GM19035 (cell line): ENCODE measurements at regions not wholly inside any gene's neighbourhood (a gene's known extent, or its start where the extent isn't known, plus 50 kb on each side); places are given as distances from the start of the nearest gene placed in this dataset.
"Not testable (repeated sequence)": the region's sequence is repeated elsewhere in the genome, so short reads cannot be mapped to it uniquely, and the experiment has no call there.

ENCODE experiments used
- ATAC-seq: cut with Tn5 transposase; IDR thresholded peaks from one replicate; pipeline ENCODE4 v1.9.1; 2021; ENCODE audit not compliant: unreplicated experiment

GRCh38 chr3:86562090-86562489 is 428.9 kb downstream of the VGLL3 start:
- ATAC-seq: no peak

DNA sequence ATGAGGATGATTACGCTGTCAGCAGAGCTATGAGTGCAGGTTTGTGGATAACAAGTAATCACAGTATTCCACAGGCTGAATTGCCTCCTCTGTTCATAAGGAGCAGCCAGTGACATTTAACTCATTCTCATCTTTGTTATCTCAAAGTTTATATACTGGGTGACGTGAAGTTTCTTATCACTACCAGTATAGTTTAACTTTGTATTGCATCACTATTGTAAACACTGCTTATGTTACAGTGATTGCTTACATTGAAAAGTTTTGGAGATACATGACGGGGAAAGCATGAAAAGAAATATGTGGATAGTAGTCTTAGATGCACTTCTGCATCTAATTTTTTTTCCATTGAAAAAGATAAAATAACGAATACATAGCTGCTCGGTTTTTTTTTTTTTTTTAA is 429.7 kb downstream of the VGLL3 start:
- no peak for ATAC-seq

DNA sequence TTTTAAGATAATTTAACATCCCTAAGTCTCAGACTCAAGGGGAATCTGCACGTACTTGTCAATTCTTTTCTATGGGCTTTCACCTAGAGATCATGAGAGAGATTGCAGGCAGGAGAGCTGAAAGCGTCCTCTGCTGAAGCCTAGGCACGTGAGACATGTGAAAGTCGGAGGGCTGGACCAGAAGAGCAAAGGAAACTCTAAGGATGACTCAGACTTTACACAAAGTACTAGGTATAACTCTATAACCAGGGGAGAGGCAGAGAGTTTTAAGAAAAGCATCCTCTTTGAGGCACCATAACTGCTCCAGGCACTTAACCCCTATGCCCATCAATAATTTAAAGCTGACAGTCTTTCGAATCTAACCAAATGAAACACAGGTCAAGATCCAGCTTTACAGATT is 436.6 kb downstream of the VGLL3 start:
- no peak for ATAC-seq

- no peak for ATAC-seq
These were observed 443.3 kb downstream of the VGLL3 start for GRCh38 chr3:86547692-86548091.

DNA sequence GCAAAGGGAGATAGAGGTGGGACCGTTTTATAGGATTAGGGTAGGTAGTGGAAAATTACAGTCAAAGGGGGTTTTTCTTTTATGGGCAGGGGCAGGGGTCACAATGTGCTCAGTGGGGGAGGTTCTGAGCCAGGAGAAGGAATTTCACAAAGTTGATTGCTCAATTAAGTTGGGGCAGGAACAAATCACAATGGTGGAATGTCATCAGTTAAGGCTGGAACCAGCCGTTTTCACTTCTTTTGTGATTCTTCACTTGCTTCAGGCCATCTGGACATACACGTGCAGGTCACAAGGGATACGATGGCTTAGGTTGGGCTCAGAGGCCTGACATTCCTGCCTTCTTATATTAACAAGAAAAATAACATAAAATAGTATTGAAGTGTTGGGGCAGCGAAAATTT is 453.8 kb downstream of the VGLL3 start:
- ATAC-seq: no peak

DNA sequence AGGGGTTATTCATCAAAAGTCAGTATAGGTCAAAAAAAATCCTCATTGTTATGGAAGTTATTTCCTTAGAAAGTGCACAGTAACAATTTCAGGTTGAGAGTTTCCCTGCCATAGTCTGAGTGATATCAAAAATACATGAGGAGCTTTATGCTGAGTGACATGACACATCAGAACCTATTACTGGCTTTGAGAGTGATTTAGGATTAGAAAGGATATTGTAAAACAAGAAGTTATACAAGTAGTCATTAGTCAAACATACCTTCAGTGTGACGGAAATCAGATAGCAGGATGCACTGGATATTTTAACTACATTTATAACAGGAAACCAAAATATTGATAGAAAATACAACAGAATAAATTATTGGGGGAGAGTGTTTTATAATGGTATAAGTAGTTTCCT is 471.1 kb downstream of the VGLL3 start:
- no peak for ATAC-seq

GRCh38 chr3:86481636-86482035 is 509.3 kb downstream of the VGLL3 start:
- ATAC-seq: no peak

DNA sequence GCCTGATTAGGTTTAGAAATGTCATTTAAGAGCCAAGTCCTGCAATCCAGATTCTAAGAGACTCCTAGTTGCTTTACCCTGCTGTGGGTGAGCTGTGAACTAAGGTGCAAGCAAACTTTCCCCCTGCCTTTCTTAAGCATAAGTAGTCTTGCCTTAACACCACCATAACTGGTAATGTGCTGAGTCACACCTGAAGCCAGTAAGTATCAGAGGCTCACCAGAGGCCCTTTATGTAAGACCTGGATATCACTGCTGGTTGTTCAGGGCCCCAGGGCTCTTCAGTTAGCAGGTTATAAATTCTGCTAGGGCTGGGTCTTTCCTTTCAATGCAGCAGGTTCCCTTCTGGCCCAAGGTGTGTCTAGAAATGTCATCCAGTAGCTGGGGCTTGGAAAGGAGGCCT is 509.9 kb downstream of the VGLL3 start:
- no peak for ATAC-seq

- ATAC-seq: no peak
These were observed 526.8 kb downstream of the VGLL3 start for GRCh38 chr3:86464180-86464579.

DNA sequence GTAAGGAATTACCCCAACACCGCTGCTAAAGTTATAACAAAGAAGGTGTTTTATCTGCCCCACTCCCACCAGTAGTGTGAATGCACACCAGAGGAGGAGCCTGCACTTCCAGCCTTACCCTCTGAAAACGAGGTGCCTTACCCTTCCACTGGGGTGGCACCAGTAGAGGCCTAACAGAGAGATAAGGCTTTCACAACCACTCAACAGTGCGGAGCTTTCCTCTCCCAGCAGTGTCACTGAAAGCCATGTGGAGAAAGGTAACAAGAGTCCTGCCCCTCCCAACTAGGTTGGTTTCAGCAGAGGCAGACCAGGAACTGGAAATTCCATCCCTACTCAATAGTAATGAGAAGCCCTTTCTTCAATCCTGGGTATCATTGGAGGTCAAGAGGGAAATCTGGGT is 539.2 kb downstream of the VGLL3 start:
- no peak for ATAC-seq

DNA sequence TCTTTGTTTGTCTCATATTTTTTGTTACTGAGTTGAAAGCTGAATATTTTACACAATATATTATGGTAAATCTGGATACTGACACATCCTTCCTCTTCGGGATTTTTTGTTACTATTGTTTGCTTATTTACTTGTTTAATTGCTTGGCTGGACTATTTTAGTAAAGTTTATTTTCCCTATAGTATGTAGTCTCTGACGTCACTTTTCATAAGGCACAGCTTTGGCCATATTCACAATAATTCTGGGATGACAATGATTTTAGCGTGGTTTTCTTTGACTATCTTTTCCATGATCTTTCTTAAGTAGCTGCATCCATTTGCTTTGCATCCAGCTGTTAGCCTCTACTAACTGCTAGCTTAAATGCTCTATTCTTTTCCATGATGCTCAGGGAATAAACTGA is 552.4 kb downstream of the VGLL3 start:
- no peak for ATAC-seq

DNA sequence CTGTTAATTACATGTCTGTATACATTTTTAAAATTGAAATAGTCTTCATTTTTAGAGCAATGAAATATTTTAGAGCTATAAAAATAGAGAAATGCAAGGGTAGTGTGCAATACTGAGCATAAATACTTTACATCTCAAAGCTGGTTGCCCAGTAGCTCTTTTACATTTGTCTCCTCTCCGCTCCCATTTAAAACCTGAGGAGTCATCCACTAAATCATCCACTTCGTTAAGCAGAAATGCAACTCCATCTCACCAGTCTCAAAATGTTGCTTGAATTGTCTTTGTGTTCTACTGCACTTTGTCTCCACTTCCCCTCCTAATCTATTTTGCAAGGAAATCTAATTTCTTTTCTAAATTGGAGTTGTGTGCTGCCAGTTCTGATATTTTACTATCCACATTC is 563.6 kb downstream of the VGLL3 start:
- no peak for ATAC-seq

DNA sequence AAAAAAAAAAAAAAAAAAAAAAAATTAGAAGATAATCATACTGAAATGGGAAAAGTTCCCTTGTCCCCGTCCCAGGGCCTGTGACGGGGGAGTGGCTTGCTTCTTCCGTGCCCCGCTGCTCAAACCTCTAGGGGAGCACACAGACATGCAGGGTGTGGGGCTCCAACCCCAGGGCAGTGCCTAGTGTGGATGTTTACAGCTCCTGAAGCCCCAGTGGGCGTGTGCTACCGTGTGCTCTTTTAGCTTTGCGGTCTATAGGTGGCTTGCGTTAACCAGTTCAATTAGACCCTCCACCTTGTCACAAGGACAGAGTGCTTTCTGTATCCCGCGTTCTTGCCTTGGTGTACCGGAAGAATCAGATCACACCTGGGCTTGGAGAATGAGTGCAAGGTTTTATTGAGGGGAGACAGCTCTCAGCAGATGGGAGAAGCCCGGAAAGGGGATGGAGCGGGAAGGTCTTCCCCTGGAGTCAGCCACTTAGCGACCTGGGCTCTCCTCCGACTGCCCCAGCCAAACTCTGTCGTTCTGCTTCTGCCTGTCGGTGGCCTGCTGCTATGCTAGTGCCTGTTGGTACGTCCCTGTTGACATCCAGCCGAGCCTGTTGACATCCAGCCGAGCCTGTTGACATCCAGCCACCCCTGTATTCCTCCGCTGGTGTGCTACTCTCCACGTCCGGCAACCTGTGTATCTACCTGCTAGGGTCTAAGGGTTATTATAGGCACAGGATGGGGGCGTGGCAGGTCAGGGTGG is 569.8 kb downstream of the VGLL3 start:
- ATAC-seq: no peak

DNA sequence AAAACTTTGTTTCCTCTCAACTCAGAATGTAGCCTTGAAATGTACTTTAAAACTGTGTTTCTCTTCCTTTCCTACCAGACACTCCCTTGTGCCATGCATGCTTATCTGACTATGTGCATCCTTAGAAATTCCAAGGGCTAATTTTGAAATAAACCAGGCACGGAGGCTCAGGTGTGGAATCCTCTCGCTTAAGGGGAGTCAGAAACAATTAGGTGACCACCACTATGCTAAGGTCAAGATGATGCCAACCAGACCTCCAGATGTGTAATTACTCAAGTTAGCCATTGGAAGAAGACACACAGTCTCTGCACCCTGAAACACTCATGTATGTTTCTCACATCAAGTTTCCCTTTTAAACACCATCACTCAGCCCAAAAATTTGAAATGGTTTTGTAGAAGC is 572.1 kb downstream of the VGLL3 start:
- ATAC-seq: no peak

DNA sequence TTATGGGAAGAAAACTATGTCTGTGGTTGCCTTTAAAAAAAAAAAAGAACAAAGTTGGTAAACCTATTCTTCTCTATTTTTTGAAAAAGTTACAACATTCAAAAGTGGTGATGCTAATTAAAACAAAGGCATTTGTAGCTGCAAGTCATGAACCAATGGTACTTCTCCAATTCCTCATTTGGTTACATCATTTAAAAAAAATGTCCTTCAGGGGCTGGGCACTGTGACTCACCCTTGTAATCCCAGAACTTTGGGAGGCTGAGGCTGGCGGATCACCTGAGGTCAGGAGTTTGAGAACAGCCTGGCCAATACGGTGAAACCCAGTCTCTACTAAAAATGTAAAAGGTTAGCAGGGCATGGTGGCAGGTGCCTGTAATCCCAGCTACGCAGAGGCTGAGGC is 574.6 kb downstream of the VGLL3 start:
- no peak for ATAC-seq

DNA sequence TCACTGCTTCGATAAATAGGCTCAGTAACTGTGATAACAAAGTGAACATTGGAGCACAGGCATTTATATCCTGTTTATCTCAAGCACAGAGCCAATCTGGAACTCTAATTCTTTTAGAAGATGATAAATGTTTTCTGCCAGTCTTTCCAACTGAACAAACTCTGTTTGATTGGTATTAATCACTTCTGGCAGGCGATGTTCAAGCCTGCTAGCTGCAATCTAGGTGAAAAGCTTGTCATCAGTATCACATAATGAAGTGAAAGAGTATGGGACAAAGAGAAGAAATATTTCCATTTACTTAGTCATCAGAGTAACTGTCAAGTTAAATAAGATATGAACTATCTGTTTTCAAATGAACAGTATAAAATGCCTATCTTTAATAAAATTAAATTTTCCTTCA is 577.3 kb downstream of the VGLL3 start:
- no peak for ATAC-seq

DNA sequence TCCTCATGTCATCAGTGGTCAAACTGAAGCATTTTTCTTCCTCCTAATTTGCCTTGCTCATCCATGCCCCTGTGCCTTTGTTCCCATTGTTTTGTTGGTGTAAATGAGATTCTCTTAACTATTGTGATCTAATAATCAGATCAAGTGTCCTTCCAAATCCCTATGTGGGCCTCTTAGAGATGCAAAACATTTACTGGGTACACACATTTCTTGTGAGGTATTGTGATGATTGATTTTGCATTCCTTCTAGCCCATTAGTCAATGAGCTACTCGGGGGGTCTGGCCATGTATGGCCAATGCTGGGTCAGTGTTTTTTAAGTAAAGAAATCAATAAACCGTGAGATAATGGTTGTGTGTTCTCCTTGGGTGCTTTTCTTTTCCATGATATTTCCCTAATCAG is 580.4 kb downstream of the VGLL3 start:
- no peak for ATAC-seq

GRCh38 chr3:86389759-86390158 is 601.2 kb downstream of the VGLL3 start:
- ATAC-seq: not testable (repeated sequence)

DNA sequence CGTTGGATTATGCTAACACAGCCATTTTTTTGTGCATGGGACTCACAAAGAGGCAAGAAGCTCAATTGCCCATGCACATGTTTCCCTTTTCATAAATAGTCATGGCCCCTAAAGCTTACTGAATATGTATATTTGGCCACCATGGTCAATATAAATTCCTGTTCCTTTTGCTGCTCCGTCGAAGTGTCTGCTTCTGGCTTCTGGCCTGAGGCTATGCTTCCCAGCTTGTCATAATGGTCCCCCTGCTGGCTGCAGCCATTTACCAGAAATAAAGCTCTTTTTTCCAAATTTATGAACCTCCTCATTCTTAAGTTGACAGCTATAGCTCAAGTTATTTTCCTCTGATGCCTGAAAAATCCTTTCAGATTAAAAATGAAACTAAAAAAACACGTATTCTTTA is 602.1 kb downstream of the VGLL3 start:
- ATAC-seq: no peak

DNA sequence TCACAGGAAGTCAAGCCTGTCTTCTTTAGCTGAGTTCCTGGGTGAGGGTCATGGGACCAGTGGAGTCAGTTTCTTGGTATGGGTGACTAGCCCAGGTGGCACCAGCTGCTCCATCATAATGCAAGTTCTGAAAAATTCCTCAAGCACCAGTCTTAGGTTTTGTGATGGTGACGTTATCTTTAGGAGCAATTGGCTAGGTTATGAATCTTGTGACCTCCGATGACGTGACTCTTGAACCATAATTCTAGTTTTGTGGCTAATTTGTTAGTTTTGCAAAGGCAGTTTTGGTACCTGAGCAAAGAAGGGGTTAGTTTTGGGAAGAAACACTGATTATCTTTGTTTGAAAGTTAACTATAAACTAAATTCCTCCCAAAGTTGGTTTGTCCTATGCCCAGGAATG is 608.4 kb downstream of the VGLL3 start:
- no peak for ATAC-seq

DNA sequence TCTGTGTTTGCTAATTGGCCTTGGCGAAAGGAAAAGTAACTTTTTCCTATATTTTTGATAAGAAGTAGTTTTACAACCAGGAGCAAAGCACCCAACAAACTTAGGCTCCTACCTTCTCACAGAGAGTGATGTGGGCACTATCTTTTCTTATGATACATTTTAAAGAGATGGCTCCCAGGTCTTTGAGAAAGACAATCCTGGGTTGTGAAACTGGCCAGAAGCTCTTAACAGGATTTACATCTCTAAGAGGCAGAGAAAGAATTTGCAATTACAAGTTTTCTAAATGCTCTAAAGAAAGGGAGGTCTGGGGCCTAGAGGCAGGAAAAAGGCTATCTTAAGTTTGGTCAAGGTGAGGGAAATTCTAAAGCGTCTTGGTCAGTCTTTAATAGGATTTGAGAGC is 609.7 kb downstream of the VGLL3 start:
- no peak for ATAC-seq

DNA sequence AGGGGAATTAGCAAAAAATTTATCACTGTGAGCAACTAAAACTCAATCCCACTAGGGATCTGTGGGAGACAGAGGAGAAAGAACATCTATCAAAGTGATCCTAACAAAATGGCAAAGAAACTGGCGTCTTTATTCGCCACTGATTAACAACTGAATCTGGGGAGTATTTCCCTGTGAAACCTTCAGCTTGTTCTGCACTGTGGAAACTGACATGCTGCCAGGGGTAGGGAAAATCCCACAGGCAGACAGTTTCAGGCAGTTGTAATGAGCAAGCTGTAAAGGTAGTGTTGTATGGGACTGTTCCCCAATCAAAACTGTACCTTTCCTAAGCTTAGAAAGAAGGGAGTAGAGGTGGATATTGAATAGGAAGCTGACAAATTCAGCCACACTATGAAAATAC is 611.7 kb downstream of the VGLL3 start:
- ATAC-seq: no peak

DNA sequence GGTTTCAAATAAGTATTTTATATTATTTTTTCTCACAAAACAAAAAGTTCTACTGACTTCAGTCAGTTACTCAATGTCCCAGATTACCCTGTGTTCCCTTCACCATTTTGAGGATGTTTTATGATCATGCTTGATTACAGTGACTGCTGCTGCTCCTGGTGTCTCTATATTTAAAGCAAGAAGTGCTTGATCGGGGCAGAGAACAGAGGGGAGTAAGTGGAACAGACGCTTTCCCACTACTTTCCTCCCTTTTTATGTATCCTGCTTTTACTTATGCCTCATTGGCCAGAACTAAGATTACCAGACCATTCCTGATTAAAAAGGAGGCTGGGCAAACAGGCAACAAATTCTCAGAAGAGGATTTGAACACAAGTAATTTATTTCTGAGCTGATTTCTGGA is 612.1 kb downstream of the VGLL3 start:
- ATAC-seq: no peak
